Stomach (tissue), 8 donors: ENCODE measurements at regions not wholly inside any gene's neighbourhood (a gene's known extent, or its start where the extent isn't known, plus 50 kb on each side); places are given as distances from the start of the nearest gene placed in this dataset.

Source experiments
- DNase-seq, 2 donors: peaks; one replicate each; pipeline versions ENCODE4 v3.0.0 to v3.0.0-alpha.2; 2013 to 2019
- H3K27ac ChIP-seq, 5 donors: fragments of 200-600 bp in 4 of 5; sonication (generic) in 4 of 5; one replicate each; pipeline ENCODE4 v1.5.1; 2013 to 2019; ENCODE audit warnings: mild to moderate bottlenecking in 1 of 5, moderate library complexity in 1 of 5
- H3K27me3 ChIP-seq, 3 donors: fragments of 200-600 bp; sonication (generic); one replicate each; pipeline ENCODE4 v1.5.1; 2017 to 2019; ENCODE audit warnings: mixed run types in 1 of 3
- H3K36me3 ChIP-seq, 4 donors: fragments of 200-600 bp; sonication (generic); 1 replicate in 3 of 4; 2 replicates in 1 of 4; pipeline ENCODE4 v1.5.1; 2016 to 2019
- H3K4me1 ChIP-seq, 4 donors: fragments of 200-600 bp; sonication (generic); one replicate each; pipeline ENCODE4 v1.5.1; 2016 to 2019
- H3K4me3 ChIP-seq, 4 donors: fragments of 200-600 bp; sonication (generic) in 3 of 4; one replicate each; pipeline ENCODE4 v1.5.1; 2016 to 2019; ENCODE audit warnings: mild to moderate bottlenecking in 1 of 4
- H3K9me3 ChIP-seq, 4 donors: fragments of 200-600 bp; sonication (generic); one replicate each; pipeline ENCODE4 v1.5.1; 2016 to 2019
- CTCF ChIP-seq, 7 experiments: fragments of 450-650 bp in 4 of 7; fragments of 200-600 bp in 3 of 7; sonication (generic) in 3 of 7; IDR thresholded peaks; one replicate each; pipeline ENCODE4 v1.5.1; 2016 to 2019; ENCODE audit warnings: antibody characterized with exemption in 7 of 7, control low read depth in 2 of 7, mild to moderate bottlenecking in 1 of 7
- EP300 ChIP-seq: sonication (generic); formaldehyde crosslinking; IDR thresholded peaks from one replicate; pipeline ENCODE4 v1.6.1; 2017; ENCODE audit warnings: antibody characterized with exemption
- POLR2A ChIP-seq, 4 donors: fragments of 450-650 bp; IDR thresholded peaks; one replicate each; pipeline ENCODE4 v1.6.1; 2016; ENCODE audit warnings: antibody characterized with exemption in 4 of 4, control low read depth in 2 of 4, mild to moderate bottlenecking in 1 of 4, moderate library complexity in 1 of 4
- POLR2AphosphoS5 ChIP-seq, 3 donors: sonication (generic); formaldehyde crosslinking; IDR thresholded peaks; one replicate each; pipeline ENCODE4 v1.6.1; 2016; ENCODE audit warnings: antibody characterized with exemption in 3 of 3
- WGBS, 5 donors: extraction: QIAGEN DNeasy Blood & Tissue Kit in 3 of 5; methylation state at CpG; one replicate each; pipeline versions ENCODE4 v1.1.5 to v1.1.7; 2013 to 2018; 5-methylcytosine and 5-hydroxymethylcytosine counted together
- intact Hi-C: fragments of 100-400 bp; cut with DNase I; formaldehyde crosslinking; loops from one replicate; pipeline ENCODE4 v1.15.1; 2023; ENCODE audit warnings: low total_unique reads
- donor health status: healthy with polysubstance abuse.
- donor health status: Bipolar disorder and iron deficiency.
- donor health status: healthy.

- WGBS, 5 donors = 70 to 77% (median 76%) methylated on average over 3 of the region's 3 CpGs
These were observed 728.8 kb downstream of the RERGL start for GRCh38 chr12:17361224-17361623.

GRCh38 chr12:17358835-17359234 is 731.2 kb downstream of the RERGL start:
- H3K27me3 ChIP-seq = no peaks in the 10 kb centered on the region
- no peak overlapping the region for H3K4me3 ChIP-seq
- no peaks in the 10 kb centered on the region for H3K36me3 ChIP-seq
- H3K27ac ChIP-seq = no peak overlapping the region
- WGBS, 5 donors = 15 to 33% (median 27%) methylated on average over 3 of the region's 3 CpGs
- intact Hi-C loops = no loop called here
- TF ChIP-seq CTCF (IDR thresholded peaks at IDR 0.05) (no peak), POLR2A (IDR thresholded peaks at IDR 0.05) (no peak), POLR2AphosphoS5 (IDR thresholded peaks at IDR 0.05) (no peak), EP300 (no peak)
- no peaks in the 10 kb centered on the region for H3K9me3 ChIP-seq
- no peaks in the 10 kb centered on the region for H3K4me1 ChIP-seq
- no peak for DNase-seq

More at GRCh38 chr12:17361224-17361623, 728.8 kb downstream of the RERGL start:
- Histone ChIP-seq H3K36me3 (no peaks in the 10 kb centered on the region), H3K27me3 (no peaks in the 10 kb centered on the region), H3K4me3 (no peak overlapping the region), H3K9me3 (no peaks in the 10 kb centered on the region), H3K27ac (no peak overlapping the region), H3K4me1 (no peaks in the 10 kb centered on the region)
- DNase-seq = no peak
- intact Hi-C loops = no loop called here
- TF ChIP-seq POLR2AphosphoS5 (IDR thresholded peaks at IDR 0.05) (no peak), POLR2A (IDR thresholded peaks at IDR 0.05) (no peak), CTCF (IDR thresholded peaks at IDR 0.05) (no peak), EP300 (no peak)

DNA sequence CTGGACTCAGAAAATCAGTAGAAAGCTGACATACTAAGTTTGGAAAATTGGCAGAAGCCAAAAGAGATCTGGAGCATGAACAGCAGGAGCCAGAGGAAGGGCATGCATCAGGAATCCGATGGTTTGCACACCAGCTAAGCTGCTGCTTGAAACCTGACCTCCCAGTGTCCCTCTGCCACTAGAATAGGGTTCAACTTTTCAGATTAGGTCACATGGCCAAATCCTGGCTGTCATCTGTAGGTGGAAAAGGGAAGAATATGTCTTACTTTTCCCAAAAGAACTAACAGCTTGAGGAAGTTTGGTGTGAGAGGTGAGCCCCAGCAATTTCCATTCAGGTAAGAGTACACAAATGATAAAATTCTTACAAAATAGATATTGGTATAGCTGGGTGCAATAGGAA is 732.6 kb downstream of the RERGL start:
- WGBS, 5 donors = 27 to 42% (median 32%) methylated on average over 1 of the region's 1 CpG
- Histone ChIP-seq H3K27ac (no peak overlapping the region), H3K4me1 (no peaks in the 10 kb centered on the region), H3K9me3 (no peaks in the 10 kb centered on the region), H3K27me3 (no peaks in the 10 kb centered on the region), H3K36me3 (no peaks in the 10 kb centered on the region), H3K4me3 (no peak overlapping the region)
- DNase-seq = no peak
- intact Hi-C loops = no loop called here
- TF ChIP-seq POLR2AphosphoS5 (IDR thresholded peaks at IDR 0.05) (no peak), CTCF (IDR thresholded peaks at IDR 0.05) (no peak), EP300 (no peak), POLR2A (IDR thresholded peaks at IDR 0.05) (no peak)

DNA sequence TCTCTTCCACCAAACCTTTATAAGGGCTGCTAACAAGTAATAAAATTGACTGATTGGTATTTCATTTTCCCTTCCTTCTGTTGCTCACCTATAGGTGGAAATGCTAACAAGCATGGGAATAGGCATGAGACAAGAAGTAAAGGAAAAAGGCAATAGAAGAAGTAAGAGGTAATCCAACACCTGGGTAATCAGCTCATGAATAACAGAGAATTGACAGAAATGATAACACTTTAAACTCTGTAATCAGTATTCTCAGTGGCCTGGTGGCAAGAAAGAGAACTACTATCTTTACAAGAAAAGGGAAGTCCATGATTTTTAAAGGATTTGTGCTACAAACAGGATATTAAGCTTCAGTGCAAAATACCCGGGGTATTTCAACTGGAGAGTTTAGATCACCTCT is 737.8 kb downstream of the RERGL start:
- Histone ChIP-seq H3K4me3 (no peak overlapping the region), H3K27ac (no peak overlapping the region), H3K36me3 (no peaks in the 10 kb centered on the region), H3K27me3 (no peaks in the 10 kb centered on the region), H3K4me1 (no peaks in the 10 kb centered on the region), H3K9me3 (no peaks in the 10 kb centered on the region)
- 17 to 56% (median 48%) methylated on average over 1 of the region's 1 CpG for WGBS, 5 donors
- intact Hi-C loops = no loop called here
- no peak for TF ChIP-seq CTCF (IDR thresholded peaks at IDR 0.05)
- TF ChIP-seq POLR2AphosphoS5 (IDR thresholded peaks at IDR 0.05) = no peak
- no peak for TF ChIP-seq POLR2A (IDR thresholded peaks at IDR 0.05)
- no peak for TF ChIP-seq EP300
- no peak for DNase-seq

DNA sequence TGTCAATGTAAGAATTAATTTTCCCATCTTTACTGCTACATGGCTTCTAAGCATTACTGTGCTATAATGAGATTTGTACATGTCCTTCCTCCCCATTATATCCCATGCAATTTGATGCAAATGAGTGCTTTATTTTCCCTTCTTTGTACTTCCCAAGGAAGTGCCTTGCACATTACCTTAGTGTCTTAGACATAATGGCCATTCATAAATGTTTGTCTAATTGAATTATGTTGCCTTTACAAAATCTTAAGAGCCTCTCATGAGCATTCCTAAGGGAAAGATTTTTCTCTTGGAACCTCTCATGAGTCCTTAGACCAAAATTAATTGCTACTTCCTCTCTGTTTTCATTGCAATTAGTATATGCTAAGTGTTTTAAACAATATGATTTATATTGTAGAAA is 741.7 kb downstream of the RERGL start:
- Histone ChIP-seq H3K9me3 (no peaks in the 10 kb centered on the region), H3K27me3 (no peaks in the 10 kb centered on the region), H3K36me3 (no peaks in the 10 kb centered on the region), H3K27ac (no peak overlapping the region), H3K4me3 (no peak overlapping the region), H3K4me1 (no peaks in the 10 kb centered on the region)
- TF ChIP-seq CTCF (IDR thresholded peaks at IDR 0.05) (no peak), POLR2A (IDR thresholded peaks at IDR 0.05) (no peak)
- intact Hi-C loops = no loop called here
- DNase-seq = no peak
